Bronchial epithelial cell (primary cell): ENCODE measurements at regions not wholly inside any gene's neighbourhood (a gene's known extent, or its start where the extent isn't known, plus 50 kb on each side); places are given as distances from the start of the nearest gene placed in this dataset.

ENCODE experiments used
- DNase-seq: peaks from one replicate; pipeline ENCODE4 v3.0.0-alpha.2; 2010; ENCODE audit warnings: low read depth
- FAIRE-seq: peaks from 2 replicates; lab custom pipeline; 2011; peaks lifted over from hg19 to GRCh38; lab: Jason Lieb, UNC
- H3K27me3 ChIP-seq: 2 replicates; pipeline ENCODE4 v1.5.1; 2011; ENCODE audit warnings: low read length; ENCODE audit not compliant: control insufficient read depth, insufficient read depth
- H3K36me3 ChIP-seq: 2 replicates; pipeline ENCODE4 v1.5.1; 2011; ENCODE audit warnings: low read length; ENCODE audit not compliant: control insufficient read depth, insufficient read depth
- H3K4me3 ChIP-seq: 2 replicates; pipeline ENCODE4 v1.5.1; 2011; ENCODE audit warnings: mild to moderate bottlenecking, low read depth, low read length, control low read depth
- CTCF ChIP-seq: IDR thresholded peaks from 2 replicates; pipeline ENCODE4 v1.5.1; 2011; ENCODE audit warnings: mild to moderate bottlenecking, moderate library complexity, low read length, control low read depth, inconsistent platforms; ENCODE audit not compliant: insufficient read depth, severe bottlenecking

- no peak for TF ChIP-seq CTCF
- Histone ChIP-seq H3K36me3 (no peaks in the 10 kb centered on the region), H3K27me3 (no peaks in the 10 kb centered on the region), H3K4me3 (no peak overlapping the region)
- no peak for DNase-seq
- no peak for FAIRE-seq
Measured at GRCh38 chr4:100970414-100970813, 376.9 kb downstream of the PPP3CA start.

DNA sequence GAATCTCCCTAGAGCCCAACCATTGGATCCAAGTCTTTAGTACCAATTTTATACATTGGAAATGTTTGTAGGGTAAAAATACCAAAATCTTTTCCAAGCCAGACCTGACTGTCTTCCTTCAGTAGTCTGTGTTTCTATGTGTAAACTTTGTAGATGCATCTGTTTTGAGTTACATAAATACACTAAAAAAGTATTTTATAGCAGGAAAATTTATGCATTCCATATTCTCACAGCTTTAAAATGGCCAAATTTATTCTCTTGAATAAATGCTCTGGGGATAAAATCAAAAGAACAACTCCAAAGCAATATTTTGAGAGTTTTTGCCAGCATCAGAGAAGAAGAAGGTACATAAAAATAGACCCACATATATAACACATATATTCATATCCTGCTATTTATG lies 377.4 kb downstream of the PPP3CA start:
- Histone ChIP-seq H3K4me3 (no peak overlapping the region), H3K36me3 (no peaks in the 10 kb centered on the region), H3K27me3 (no peaks in the 10 kb centered on the region)
- TF ChIP-seq CTCF = no peak
- FAIRE-seq (no peak), DNase-seq (no peak)

DNA sequence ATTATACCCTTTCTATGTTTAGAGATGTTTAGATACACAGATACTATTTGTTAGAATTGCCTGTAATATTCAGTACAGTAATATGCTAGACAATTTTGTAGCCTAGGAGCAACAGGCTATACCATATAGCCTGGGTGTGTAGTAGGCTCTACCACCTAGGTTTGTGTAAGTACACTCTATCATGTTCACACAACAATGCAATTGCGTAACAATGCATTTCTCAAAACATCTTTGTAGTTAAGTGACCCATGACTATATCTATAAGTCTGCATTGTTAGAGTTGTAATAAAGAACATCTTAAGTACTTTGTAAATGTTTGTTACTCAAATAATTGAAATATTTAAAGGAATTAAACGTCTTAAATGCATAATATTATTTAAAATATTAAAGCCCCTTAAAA lies 379.3 kb downstream of the PPP3CA start:
- no peak for TF ChIP-seq CTCF
- Histone ChIP-seq H3K36me3 (no peaks in the 10 kb centered on the region), H3K4me3 (no peak overlapping the region), H3K27me3 (no peaks in the 10 kb centered on the region)
- FAIRE-seq (no peak), DNase-seq (peak; percentile 6)

DNA sequence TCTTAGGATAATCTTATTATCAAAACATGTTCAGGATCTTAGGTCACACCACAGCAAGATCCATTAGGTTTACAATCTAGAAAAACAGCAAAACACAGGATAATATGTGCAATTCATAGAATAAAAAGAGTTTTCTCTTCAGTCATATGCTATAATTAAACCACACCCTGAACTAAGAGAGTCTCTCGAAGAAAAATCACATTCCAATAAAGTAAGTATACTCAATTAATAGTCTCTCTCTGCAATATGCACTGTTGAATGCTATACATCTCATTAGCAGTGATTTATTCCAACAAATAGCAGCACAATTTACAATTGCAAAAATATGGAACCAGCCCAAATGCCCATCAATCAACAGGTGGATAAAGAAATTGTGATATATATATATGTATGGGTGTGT lies 383.7 kb downstream of the PPP3CA start:
- DNase-seq (no peak), FAIRE-seq (no peak)
- H3K4me3 ChIP-seq = no peak overlapping the region
- no peaks in the 10 kb centered on the region for H3K36me3 ChIP-seq
- no peaks in the 10 kb centered on the region for H3K27me3 ChIP-seq
- TF ChIP-seq CTCF = no peak

- no peak for TF ChIP-seq CTCF
- H3K36me3 ChIP-seq = no peaks in the 10 kb centered on the region
- FAIRE-seq = no peak
- H3K27me3 ChIP-seq = no peaks in the 10 kb centered on the region
- DNase-seq = no peak
- H3K4me3 ChIP-seq = no peak overlapping the region
Measured at GRCh38 chr4:100962698-100963097, 384.6 kb downstream of the PPP3CA start.

GRCh38 chr4:100960232-100960631 lies 387.1 kb downstream of the PPP3CA start:
- H3K4me3 ChIP-seq = no peak overlapping the region
- DNase-seq (peak; percentile 73), FAIRE-seq (no peak)
- no peaks in the 10 kb centered on the region for H3K36me3 ChIP-seq
- no peak for TF ChIP-seq CTCF
- no peaks in the 10 kb centered on the region for H3K27me3 ChIP-seq
